HepG2 (cell line): ENCODE measurements at regions not wholly inside any gene's neighbourhood (a gene's known extent, or its start where the extent isn't known, plus 50 kb on each side); places are given as distances from the start of the nearest gene placed in this dataset.

ENCODE experiments used
- ATAC-seq: fragments of 200-7000 bp; cut with Tn5 transposase; 3 replicates; pipeline ENCODE4 v1.9.1; 2020; ENCODE audit warnings: mild to moderate bottlenecking, moderate library complexity
- BruUV-seq: library from RNA; stranded (reverse); fragments of 400-500 nt; replicated peaks from 2 replicates; lab custom pipeline; 2021; lab: Mats Ljungman, UMichigan
- CTCF ChIA-PET: fragments of 300-600 bp; formaldehyde crosslinking; extraction: SDS; loops from one replicate; lab custom pipeline; 2021; ENCODE audit warnings: low total read pairs, inconsistent platforms, low intra/inter-chr PET ratio; lab: Yijun Ruan, JAX
- POLR2A ChIA-PET: fragments of 350-600 bp; sonication (Branson Sonifier 250); formaldehyde crosslinking; loops from one replicate; lab custom pipeline; 2020; ENCODE audit warnings: antibody characterized with exemption, inconsistent platforms; lab: Yijun Ruan, JAX
- DNase-seq: peaks from one replicate; pipeline ENCODE4 v3.0.0-alpha.2; 2015; ENCODE audit warnings: low spot score
- FAIRE-seq: peaks from 3 replicates; lab custom pipeline; 2011; peaks lifted over from hg19 to GRCh38; lab: Jason Lieb, UNC
- H2AFZ ChIP-seq: one replicate; pipeline ENCODE4 v1.6.1; 2011; ENCODE audit warnings: low read length, inconsistent platforms
- H3K27ac ChIP-seq: fragments of 300-600 bp; 3 replicates; pipeline ENCODE4 v1.8.0; 2011; ENCODE audit warnings: mixed run types, mild to moderate bottlenecking, mixed read lengths, low read length, inconsistent platforms; ENCODE audit not compliant: insufficient read depth; ENCODE audit errors: extremely low read length
- H3K27me3 ChIP-seq, 2 experiments: fragments of 200-600 bp in 1 of 2; 2 replicates in 1 of 2; 3 replicates in 1 of 2; pipeline versions ENCODE4 v1.6.0 to v1.8.0; 2011; ENCODE audit warnings: low read length in 2 of 2, mild to moderate bottlenecking in 2 of 2, moderate library complexity in 2 of 2, inconsistent platforms in 1 of 2; ENCODE audit not compliant: insufficient read depth in 2 of 2, control insufficient read depth in 1 of 2
- H3K36me3 ChIP-seq, 2 experiments: fragments of 200-600 bp in 1 of 2; replicated peaks in 1 of 2; 2 replicates in 1 of 2; 3 replicates in 1 of 2; pipeline versions ENCODE4 v1.5.1 to v1.8.0; 2011; ENCODE audit warnings: low read length in 2 of 2, inconsistent platforms in 1 of 2; ENCODE audit not compliant: insufficient read depth in 2 of 2, control insufficient read depth in 1 of 2
- H3K4me1 ChIP-seq: 2 replicates; pipeline ENCODE4 v1.5.1; 2012; ENCODE audit warnings: low read length, inconsistent platforms; ENCODE audit not compliant: insufficient read depth
- H3K4me2 ChIP-seq: 2 replicates; pipeline ENCODE4 v1.6.0; 2011; ENCODE audit warnings: low read depth, low read length, inconsistent platforms
- H3K4me3 ChIP-seq, 3 experiments: fragments of 200-600 bp in 1 of 3; sonication (generic), shearing (Covaris generic) in 1 of 3; replicated peaks in 1 of 3; 2 replicates each; pipeline ENCODE4 v1.5.1; 2011 to 2016; ENCODE audit warnings: low read length in 3 of 3, inconsistent platforms in 2 of 3, low read depth in 2 of 3, mild to moderate bottlenecking in 2 of 3, control low read depth in 1 of 3, mixed read lengths in 1 of 3; ENCODE audit not compliant: insufficient read depth in 1 of 3
- H3K79me2 ChIP-seq: one replicate; pipeline ENCODE4 v1.6.1; 2011; ENCODE audit warnings: low read length, inconsistent platforms; ENCODE audit not compliant: insufficient read depth
- H3K9ac ChIP-seq: 2 replicates; pipeline ENCODE4 v1.6.0; 2011; ENCODE audit warnings: mild to moderate bottlenecking, low read depth, low read length, inconsistent platforms; ENCODE audit not compliant: insufficient read depth
- H3K9me3 ChIP-seq: 2 replicates; pipeline ENCODE4 v1.5.1; 2012; ENCODE audit warnings: mild to moderate bottlenecking, low read length
- H4K20me1 ChIP-seq: 2 replicates; pipeline ENCODE4 v1.6.0; 2011; ENCODE audit warnings: inconsistent platforms, mild to moderate bottlenecking, low read length, moderate library complexity; ENCODE audit not compliant: insufficient read depth
- BHLHE40 ChIP-seq: IDR thresholded peaks from 2 replicates; pipeline ENCODE4 v1.6.1; 2011; ENCODE audit warnings: low read length, improper control_type of control experiment
- BRCA1 ChIP-seq: sonication (generic); formaldehyde crosslinking; IDR thresholded peaks from 2 replicates; pipeline ENCODE4 v1.4.0; 2020; ENCODE audit warnings: missing genetic modification reagents
- IKZF4 ChIP-seq: sonication (generic); formaldehyde crosslinking; IDR thresholded peaks from 2 replicates; pipeline ENCODE4 v1.5.1; 2020; ENCODE audit warnings: borderline replicate concordance, mild to moderate bottlenecking, low read depth, missing genetic modification reagents; ENCODE audit errors: not compliant biosample characterization
- MEF2D ChIP-seq: sonication (generic); formaldehyde crosslinking; IDR thresholded peaks from 2 replicates; pipeline ENCODE4 v1.5.1; 2020; ENCODE audit warnings: mild to moderate bottlenecking, missing genetic modification reagents
- TAF1 ChIP-seq: sonication (generic); formaldehyde crosslinking; IDR thresholded peaks from 2 replicates; pipeline ENCODE4 v1.4.0; 2020; ENCODE audit warnings: missing genetic modification reagents
- ZNF20 ChIP-seq: sonication (generic); formaldehyde crosslinking; IDR thresholded peaks from 2 replicates; pipeline ENCODE4 v1.4.0; 2020; ENCODE audit warnings: mild to moderate bottlenecking, moderate library complexity, missing genetic modification reagents
- ZNF577 ChIP-seq: sonication (generic); formaldehyde crosslinking; IDR thresholded peaks from 2 replicates; pipeline ENCODE4 v1.4.0; 2020; ENCODE audit warnings: mild to moderate bottlenecking, low read depth, missing genetic modification reagents, borderline replicate concordance
- ZNF670 ChIP-seq: sonication (generic); formaldehyde crosslinking; IDR thresholded peaks from 2 replicates; pipeline ENCODE4 v1.8.0; 2022; ENCODE audit warnings: mild to moderate bottlenecking, missing genetic modification reagents, borderline replicate concordance
- ZNF674 ChIP-seq: sonication (generic); formaldehyde crosslinking; IDR thresholded peaks from 2 replicates; pipeline ENCODE4 v1.5.0; 2020; ENCODE audit warnings: low read depth, mild to moderate bottlenecking, missing genetic modification reagents
- ZNF790 ChIP-seq: sonication (generic); formaldehyde crosslinking; IDR thresholded peaks from 2 replicates; pipeline ENCODE4 v1.8.0; 2022; ENCODE audit warnings: missing genetic modification reagents, mild to moderate bottlenecking, borderline replicate concordance
- WGBS: methylation state at CpG from one replicate; pipeline ENCODE4 v1.1.6; 2017; ENCODE audit warnings: low lambda C conversion rate; 5-methylcytosine and 5-hydroxymethylcytosine counted together
- in situ Hi-C: cut with HindIII; loops from 2 replicates; pipeline ENCODE4 v1.10.0; 2017; ENCODE audit warnings: low pct_unique_long_range_greater_than_20kb; ENCODE audit not compliant: extremely low pct_ligation_motif_present
- intact Hi-C: fragments of 100-400 bp; cut with micrococcal nuclease; formaldehyde crosslinking; loops from one replicate; pipeline ENCODE4 v1.10.0; 2022; ENCODE audit not compliant: unreplicated experiment
- TF ChIP-seq, protein P1 (sequence below): sonication (generic); formaldehyde crosslinking; IDR thresholded peaks from 2 replicates; pipeline ENCODE4 v1.8.0; 2022; ENCODE audit warnings: mild to moderate bottlenecking, missing genetic modification reagents, moderate library complexity
- TF ChIP-seq, protein P2 (sequence below): sonication (generic); formaldehyde crosslinking; IDR thresholded peaks from 2 replicates; pipeline ENCODE4 v1.8.0; 2022; ENCODE audit warnings: missing genetic modification reagents, mild to moderate bottlenecking, borderline replicate concordance
- TF ChIP-seq, protein P3 (sequence below), 2 experiments: sonication (generic) in 1 of 2; formaldehyde crosslinking in 1 of 2; IDR thresholded peaks; 2 replicates each; pipeline versions ENCODE4 v1.5.1 to v1.6.1; 2011 to 2020; ENCODE audit warnings: borderline replicate concordance in 1 of 2, low read depth in 1 of 2, low read length in 1 of 2, mild to moderate bottlenecking in 1 of 2, missing genetic modification reagents in 1 of 2, moderate library complexity in 1 of 2

DNA sequence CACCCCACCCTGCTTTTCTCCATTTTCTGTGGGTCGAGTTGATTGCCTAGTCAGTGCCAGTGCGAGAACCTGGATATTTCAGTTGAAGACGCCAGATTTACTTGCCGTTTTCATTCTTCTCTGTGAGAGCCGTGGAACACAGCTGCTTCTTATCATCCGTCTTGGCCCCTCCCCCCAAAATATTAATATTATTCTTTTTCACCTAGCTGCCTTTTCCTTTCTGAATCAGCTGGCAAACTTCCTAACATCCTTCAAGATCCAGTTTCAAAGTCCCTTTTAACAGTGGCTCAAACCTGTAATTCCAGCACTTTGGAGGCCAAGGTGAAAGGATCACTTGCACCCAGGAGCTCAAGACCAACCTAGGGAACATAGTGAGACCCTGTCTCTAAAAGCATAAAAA lies 117.1 kb upstream of the RASA1 start (continued):
- TF ChIP-seq IKZF4 (CRISPR knock-in tag) = no peak
- TF ChIP-seq, protein P1, sequence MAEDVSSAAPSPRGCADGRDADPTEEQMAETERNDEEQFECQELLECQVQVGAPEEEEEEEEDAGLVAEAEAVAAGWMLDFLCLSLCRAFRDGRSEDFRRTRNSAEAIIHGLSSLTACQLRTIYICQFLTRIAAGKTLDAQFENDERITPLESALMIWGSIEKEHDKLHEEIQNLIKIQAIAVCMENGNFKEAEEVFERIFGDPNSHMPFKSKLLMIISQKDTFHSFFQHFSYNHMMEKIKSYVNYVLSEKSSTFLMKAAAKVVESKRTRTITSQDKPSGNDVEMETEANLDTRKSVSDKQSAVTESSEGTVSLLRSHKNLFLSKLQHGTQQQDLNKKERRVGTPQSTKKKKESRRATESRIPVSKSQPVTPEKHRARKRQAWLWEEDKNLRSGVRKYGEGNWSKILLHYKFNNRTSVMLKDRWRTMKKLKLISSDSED = no peak
- TF ChIP-seq ZNF20 (CRISPR knock-in tag) = no peak
- TF ChIP-seq BHLHE40 = no peak
- no peak for TF ChIP-seq ZNF674 (CRISPR knock-in tag)
- no peak for TF ChIP-seq MEF2D
- TF ChIP-seq BRCA1 (CRISPR knock-in tag) = no peak
- no peak for TF ChIP-seq ZNF790 (CRISPR knock-in tag)

DNA sequence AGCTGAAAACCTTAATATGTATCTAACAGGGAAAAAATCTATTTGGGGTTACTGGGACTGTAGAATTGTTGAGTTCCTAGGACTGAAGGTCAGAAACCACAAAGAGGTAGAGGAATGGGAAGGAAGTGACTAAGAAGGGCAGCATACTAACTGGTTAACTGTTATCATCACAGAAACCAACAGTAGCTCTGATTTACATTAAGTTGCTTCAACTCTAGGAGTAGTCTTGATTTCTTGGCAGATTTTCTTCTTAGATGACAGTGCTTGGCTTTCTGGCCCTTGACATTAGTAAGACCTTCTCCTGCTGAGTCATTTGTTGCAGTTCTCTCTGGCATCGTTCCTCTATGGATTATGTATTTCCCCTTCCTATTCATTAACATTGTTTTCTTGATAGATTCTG lies 116.1 kb upstream of the RASA1 start:
- Histone ChIP-seq H3K9me3 (no peaks in the 10 kb centered on the region), H3K79me2 (no peaks in the 10 kb centered on the region), H3K4me2 (no peak overlapping the region), H3K27me3 (no peaks in the 10 kb centered on the region), H3K4me3 (no peak overlapping the region), H3K36me3 (no peaks in the 10 kb centered on the region), H3K9ac (no peak overlapping the region), H3K4me1 (no peaks in the 10 kb centered on the region), H2AFZ (no peak overlapping the region), H4K20me1 (no peaks in the 10 kb centered on the region), H3K27ac (no peak overlapping the region)
- BruUV-seq = no TSS peak
- ATAC-seq (no peak), DNase-seq (no peak), FAIRE-seq (no peak)
- intact Hi-C loops (no loop called here), in situ Hi-C loops (no loop called here)
- WGBS = 3% methylated on average over 1 of the region's 1 CpG
- POLR2A ChIA-PET = no interaction called here
- TF ChIP-seq ZNF670 (CRISPR knock-in tag) (no peak), ZNF577 (CRISPR knock-in tag) (no peak), TAF1 (CRISPR knock-in tag) (no peak)
- TF ChIP-seq, protein P2, sequence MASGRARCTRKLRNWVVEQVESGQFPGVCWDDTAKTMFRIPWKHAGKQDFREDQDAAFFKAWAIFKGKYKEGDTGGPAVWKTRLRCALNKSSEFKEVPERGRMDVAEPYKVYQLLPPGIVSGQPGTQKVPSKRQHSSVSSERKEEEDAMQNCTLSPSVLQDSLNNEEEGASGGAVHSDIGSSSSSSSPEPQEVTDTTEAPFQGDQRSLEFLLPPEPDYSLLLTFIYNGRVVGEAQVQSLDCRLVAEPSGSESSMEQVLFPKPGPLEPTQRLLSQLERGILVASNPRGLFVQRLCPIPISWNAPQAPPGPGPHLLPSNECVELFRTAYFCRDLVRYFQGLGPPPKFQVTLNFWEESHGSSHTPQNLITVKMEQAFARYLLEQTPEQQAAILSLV = no peak
- TF ChIP-seq, protein P3, sequence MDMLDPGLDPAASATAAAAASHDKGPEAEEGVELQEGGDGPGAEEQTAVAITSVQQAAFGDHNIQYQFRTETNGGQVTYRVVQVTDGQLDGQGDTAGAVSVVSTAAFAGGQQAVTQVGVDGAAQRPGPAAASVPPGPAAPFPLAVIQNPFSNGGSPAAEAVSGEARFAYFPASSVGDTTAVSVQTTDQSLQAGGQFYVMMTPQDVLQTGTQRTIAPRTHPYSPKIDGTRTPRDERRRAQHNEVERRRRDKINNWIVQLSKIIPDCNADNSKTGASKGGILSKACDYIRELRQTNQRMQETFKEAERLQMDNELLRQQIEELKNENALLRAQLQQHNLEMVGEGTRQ (IDR thresholded peaks at IDR 0.05; ENCODE audit: low read depth, low read length) = no peak
- TF ChIP-seq, protein P3 (CRISPR knock-in tag; IDR thresholded peaks at IDR 0.05; ENCODE audit: borderline replicate concordance) = no peak
- CTCF ChIA-PET = no interaction called here
